ENCODE measurements at regions not wholly inside any gene's neighbourhood (a gene's known extent, or its start where the extent isn't known, plus 50 kb on each side); places are given as distances from the start of the nearest gene placed in this dataset.

- DNase-seq, result no peak
Observed at GRCh38 chr10:35699848-35700486, 57.9 kb upstream of the FZD8 start.

- DNase-seq, result no peak
Observed at GRCh38 chr10:35696392-35697287, 54.5 kb upstream of the FZD8 start.

- no peak for DNase-seq
Observed at GRCh38 chr10:35693800-35694199, 51.7 kb upstream of the FZD8 start.
